B cell (primary cell): ENCODE measurements at regions not wholly inside any gene's neighbourhood (a gene's known extent, or its start where the extent isn't known, plus 50 kb on each side); places are given as distances from the start of the nearest gene placed in this dataset.

Experiments
- ATAC-seq: fragments of 200-7000 bp; cut with Tn5 transposase; one replicate; pipeline ENCODE4 v1.10.0; 2021; ENCODE audit warnings: low read depth, mild to moderate bottlenecking, moderate number of reproducible peaks, moderate library complexity
- CTCF ChIA-PET: fragments of 350-600 bp; sonication (Branson Sonifier 250); formaldehyde crosslinking; loops from one replicate; lab custom pipeline; 2021; ENCODE audit warnings: antibody characterized with exemption, inconsistent platforms; lab: Charles Lee
- POLR2A ChIA-PET: fragments of 350-600 bp; sonication (Branson Sonifier 250); formaldehyde crosslinking; loops from one replicate; lab custom pipeline; 2021; ENCODE audit warnings: antibody characterized with exemption; lab: Charles Lee
- DNase-seq: peaks from one replicate; pipeline ENCODE4 v3.0.0; 2013
- H2AFZ ChIP-seq: 2 replicates; pipeline ENCODE4 v1.6.1; 2012; ENCODE audit warnings: mild to moderate bottlenecking, low read depth, low read length; ENCODE audit not compliant: insufficient read depth, poor library complexity, severe bottlenecking
- H3K27ac ChIP-seq, 2 donors: 1 replicate in 1 of 2; 2 replicates in 1 of 2; pipeline ENCODE4 v1.5.1; 2012 to 2013; ENCODE audit warnings: low read length in 2 of 2, mild to moderate bottlenecking in 2 of 2, moderate library complexity in 1 of 2
- H3K27me3 ChIP-seq, 4 experiments: fragments of 200-600 bp in 1 of 4; sonication (generic) in 1 of 4; replicated peaks in 1 of 4; 1 replicate in 2 of 4; 2 replicates in 2 of 4; pipeline versions ENCODE4 v1.6.1 to v1.7.0; 2013 to 2016; ENCODE audit warnings: low read length in 3 of 4, mild to moderate bottlenecking in 2 of 4, mixed read lengths in 1 of 4, moderate library complexity in 1 of 4; ENCODE audit not compliant: insufficient read depth in 4 of 4, control insufficient read depth in 3 of 4; ENCODE audit errors: control extremely low read depth in 1 of 4
- H3K36me3 ChIP-seq, 2 experiments: replicated peaks in 1 of 2; 1 replicate in 1 of 2; 2 replicates in 1 of 2; pipeline versions ENCODE4 v1.6.1 to v1.7.1; 2013; ENCODE audit warnings: low read length in 1 of 2; ENCODE audit not compliant: insufficient read depth in 2 of 2, control insufficient read depth in 1 of 2; ENCODE audit errors: control extremely low read depth in 1 of 2, extremely low read depth in 1 of 2
- H3K4me1 ChIP-seq, 2 donors: fragments of 200-600 bp in 1 of 2; sonication (generic) in 1 of 2; 1 replicate in 1 of 2; 2 replicates in 1 of 2; pipeline versions ENCODE4 v1.5.1 to v1.6.1; 2013 to 2017; ENCODE audit warnings: low read length in 2 of 2; ENCODE audit not compliant: control insufficient read depth in 2 of 2, insufficient read depth in 2 of 2
- H3K4me2 ChIP-seq: replicated peaks from 2 replicates; pipeline ENCODE3; 2012; ENCODE audit warnings: mild to moderate bottlenecking, low read depth, low read length; ENCODE audit not compliant: poor library complexity, severe bottlenecking
- H3K4me3 ChIP-seq, 5 experiments: fragments of 200-600 bp in 1 of 5; sonication (generic) in 1 of 5; 1 replicate in 3 of 5; 2 replicates in 2 of 5; pipeline versions ENCODE4 v1.5.1 to v1.7.0; 2011 to 2016; ENCODE audit warnings: low read length in 4 of 5, mild to moderate bottlenecking in 4 of 5, low read depth in 2 of 5, control low read depth in 1 of 5, moderate library complexity in 1 of 5; ENCODE audit not compliant: insufficient read depth in 1 of 5; ENCODE audit errors: control extremely low read depth in 1 of 5, extremely low read depth in 1 of 5
- H3K79me2 ChIP-seq: fragments of 200-600 bp; sonication (generic); one replicate; pipeline ENCODE4 v1.6.0; 2016; ENCODE audit warnings: low read length; ENCODE audit not compliant: control insufficient read depth, insufficient read depth
- H3K9ac ChIP-seq: fragments of 200-600 bp; sonication (generic); 2 replicates; pipeline ENCODE4 v1.6.1; 2017; ENCODE audit warnings: mild to moderate bottlenecking, low read length, moderate library complexity
- H3K9me3 ChIP-seq, 3 donors: one replicate each; pipeline versions ENCODE4 v1.6.1 to v1.7.1; 2013; ENCODE audit warnings: low read length in 2 of 3; ENCODE audit not compliant: control insufficient read depth in 2 of 3, insufficient read depth in 1 of 3; ENCODE audit errors: control extremely low read depth in 1 of 3
- H4K20me1 ChIP-seq: 2 replicates; pipeline ENCODE4 v1.6.0; 2012; ENCODE audit warnings: mild to moderate bottlenecking, low read length; ENCODE audit not compliant: insufficient read depth, control insufficient read depth, poor library complexity, severe bottlenecking
- H3K27ac Mint-ChIP-seq: one replicate; pipeline ENCODE4 v1.8.0; 2021; ENCODE audit warnings: mixed read lengths
- H3K27me3 Mint-ChIP-seq: one replicate; pipeline ENCODE4 v1.8.0; 2021; ENCODE audit warnings: mixed read lengths
- H3K4me1 Mint-ChIP-seq: one replicate; pipeline ENCODE4 v1.8.0; 2021; ENCODE audit warnings: mixed read lengths
- H3K4me3 Mint-ChIP-seq: one replicate; pipeline ENCODE4 v1.8.0; 2021; ENCODE audit warnings: mixed read lengths
- H3K9me3 Mint-ChIP-seq: one replicate; pipeline ENCODE4 v1.8.0; 2022; ENCODE audit warnings: mixed read lengths; ENCODE audit not compliant: insufficient read depth
- CTCF ChIP-seq: fragments of 200-600 bp; IDR thresholded peaks from one replicate; pipeline ENCODE4 v1.8.0; 2022; ENCODE audit warnings: antibody characterized with exemption, mild to moderate bottlenecking
- EZH2 ChIP-seq: IDR thresholded peaks from 2 replicates; pipeline ENCODE4 v1.6.1; 2012; ENCODE audit warnings: borderline replicate concordance, low read depth, mild to moderate bottlenecking, moderate library complexity, low read length; ENCODE audit not compliant: insufficient read depth, poor library complexity, severe bottlenecking
- WGBS: methylation state at CpG from one replicate; pipeline ENCODE4 v1.1.5; 2013; ENCODE audit warnings: missing lambda C conversion rate; ENCODE audit not compliant: insufficient coverage; 5-methylcytosine and 5-hydroxymethylcytosine counted together
- intact Hi-C: fragments of 100-400 bp; cut with micrococcal nuclease; formaldehyde crosslinking; loops from one replicate; pipeline ENCODE4 v1.10.0; 2022

- peaks cover 0 to 3% of the 10 kb centered on the region in 2 donors for H3K4me1 ChIP-seq
- H2AFZ ChIP-seq, result no peak overlapping the region
- no peaks in the 10 kb centered on the region for H4K20me1 ChIP-seq
- CTCF ChIA-PET, result no interaction called here
- intact Hi-C loops, result no loop called here
- H3K27me3 ChIP-seq, result peaks cover 0 to 10% (median 2%) of the 10 kb centered on the region in 4 experiments
- no peak for DNase-seq
- TF ChIP-seq EZH2 (no peak), CTCF (no peak)
- H3K4me1 Mint-ChIP-seq, result no peaks in the 10 kb centered on the region
- H3K36me3 ChIP-seq, result no peaks in the 10 kb centered on the region
- no peaks in the 10 kb centered on the region for H3K79me2 ChIP-seq
- ATAC-seq, result no peak
- peaks cover 0 to 11% (median 8%) of the 10 kb centered on the region in 3 donors for H3K9me3 ChIP-seq
- POLR2A ChIA-PET, result no interaction called here
- no peak overlapping the region for H3K4me3 ChIP-seq
- 95% methylated on average over 6 of the region's 8 CpGs for WGBS
- H3K27ac Mint-ChIP-seq, result no peak overlapping the region
- H3K9ac ChIP-seq, result no peak overlapping the region
- H3K4me2 ChIP-seq, result no peak overlapping the region
- no peak overlapping the region for H3K4me3 Mint-ChIP-seq
- no peak overlapping the region for H3K27ac ChIP-seq
- no peaks in the 10 kb centered on the region for H3K9me3 Mint-ChIP-seq
- H3K27me3 Mint-ChIP-seq, result peaks cover 21% of the 10 kb centered on the region
These were observed 232.5 kb upstream of the HES1 start for GRCh38 chr3:193903512-193903817.

- Histone ChIP-seq H2AFZ (no peak overlapping the region), H3K27ac (no peak overlapping the region), H3K4me3 (no peak overlapping the region), H3K36me3 (no peaks in the 10 kb centered on the region), H3K9me3 (peaks cover 0 to 13% (median 12%) of the 10 kb centered on the region in 3 donors), H3K4me1 (peaks cover 0 to 3% of the 10 kb centered on the region in 2 donors), H3K27me3 (peaks cover 0 to 8% (median 2%) of the 10 kb centered on the region in 4 experiments), H3K4me2 (no peak overlapping the region), H4K20me1 (no peaks in the 10 kb centered on the region), H3K9ac (no peak overlapping the region), H3K79me2 (no peaks in the 10 kb centered on the region)
- Mint-ChIP-seq H3K27me3 (peaks cover 21% of the 10 kb centered on the region), H3K27ac (no peak overlapping the region), H3K4me3 (no peak overlapping the region), H3K9me3 (no peaks in the 10 kb centered on the region), H3K4me1 (no peaks in the 10 kb centered on the region)
- TF ChIP-seq CTCF (no peak), EZH2 (no peak)
- ATAC-seq, result no peak
- POLR2A ChIA-PET, result no interaction called here
- no peak for DNase-seq
- intact Hi-C loops, result no loop called here
- CTCF ChIA-PET, result interaction anchor here (0.9 kb wide), 1 partner anchor 116 kb away, joined by 3 read pairs; no protein-coding TSS in a partner anchor
- WGBS, result 54% methylated on average over 3 of the region's 4 CpGs
These were observed 232.0 kb upstream of the HES1 start for GRCh38 chr3:193903966-193904365.
